GM23338 (cell line): ENCODE measurements at regions not wholly inside any gene's neighbourhood (a gene's known extent, or its start where the extent isn't known, plus 50 kb on each side); places are given as distances from the start of the nearest gene placed in this dataset.

Source experiments
- ATAC-seq: fragments of 200-7000 bp; cut with Tn5 transposase; 3 replicates; pipeline ENCODE4 v1.9.1; 2020
- DNase-seq: peaks from one replicate; pipeline ENCODE4 v3.0.0-alpha.2; 2015; ENCODE audit warnings: low spot score
- H2AFZ ChIP-seq: fragments of 200-600 bp; sonication (generic); 2 replicates; pipeline ENCODE4 v1.8.0; 2016; ENCODE audit warnings: antibody characterized with exemption, mild to moderate bottlenecking, moderate library complexity
- H3F3A ChIP-seq: fragments of 200-600 bp; sonication (generic); replicated peaks from 2 replicates; pipeline ENCODE4 v1.8.0; 2017; ENCODE audit warnings: antibody characterized with exemption, mixed run types, low read depth
- H3K27ac ChIP-seq: fragments of 200-600 bp; sonication (generic); 2 replicates; pipeline ENCODE4 v1.6.1; 2016; ENCODE audit warnings: low read depth
- H3K27me3 ChIP-seq: fragments of 200-600 bp; sonication (generic); 2 replicates; pipeline ENCODE4 v1.8.0; 2016; ENCODE audit warnings: mild to moderate bottlenecking, mixed run types, moderate library complexity; ENCODE audit not compliant: insufficient read depth
- H3K36me3 ChIP-seq: fragments of 200-600 bp; sonication (generic); 2 replicates; pipeline ENCODE4 v1.8.0; 2016; ENCODE audit warnings: mild to moderate bottlenecking; ENCODE audit not compliant: insufficient read depth
- H3K4me1 ChIP-seq: fragments of 200-600 bp; sonication (generic); 2 replicates; pipeline ENCODE4 v1.8.0; 2016; ENCODE audit warnings: mild to moderate bottlenecking, moderate library complexity; ENCODE audit not compliant: insufficient read depth
- H3K4me2 ChIP-seq: fragments of 200-600 bp; sonication (generic); 2 replicates; pipeline ENCODE4 v1.7.1; 2017; ENCODE audit warnings: mixed run types
- H3K4me3 ChIP-seq: fragments of 200-600 bp; sonication (generic); 2 replicates; pipeline ENCODE4 v1.6.1; 2016; ENCODE audit warnings: mixed run types
- H3K79me2 ChIP-seq: fragments of 200-600 bp; sonication (generic); replicated peaks from 2 replicates; pipeline ENCODE4 v1.8.0; 2017; ENCODE audit warnings: mild to moderate bottlenecking; ENCODE audit not compliant: insufficient read depth
- H3K9me2 ChIP-seq: fragments of 200-600 bp; sonication (generic); 2 replicates; pipeline ENCODE4 v1.8.0; 2017; ENCODE audit not compliant: insufficient read depth
- H4K20me1 ChIP-seq: fragments of 200-600 bp; sonication (generic); replicated peaks from 2 replicates; pipeline ENCODE4 v1.8.0; 2017; ENCODE audit warnings: mild to moderate bottlenecking; ENCODE audit not compliant: insufficient read depth
- H3K27ac Mint-ChIP-seq: 2 replicates; pipeline ENCODE4 v1.8.0; 2020; ENCODE audit warnings: inconsistent platforms, mild to moderate bottlenecking, moderate library complexity, mixed read lengths
- H3K27me3 Mint-ChIP-seq: 3 replicates; pipeline ENCODE4 v1.8.0; 2022; ENCODE audit warnings: low read depth, mild to moderate bottlenecking, moderate library complexity, mixed read lengths, inconsistent platforms; ENCODE audit not compliant: insufficient read depth, poor library complexity
- H3K36me3 Mint-ChIP-seq: 3 replicates; pipeline ENCODE4 v1.8.0; 2021; ENCODE audit warnings: low read depth, mild to moderate bottlenecking, inconsistent platforms, moderate library complexity, mixed read lengths
- H3K4me1 Mint-ChIP-seq: 3 replicates; pipeline ENCODE4 v1.8.0; 2020; ENCODE audit warnings: mild to moderate bottlenecking, inconsistent platforms, mixed read lengths
- H3K4me3 Mint-ChIP-seq: 3 replicates; pipeline ENCODE4 v1.8.0; 2021; ENCODE audit warnings: moderate library complexity, mild to moderate bottlenecking, inconsistent platforms, mixed read lengths
- H3K9me3 Mint-ChIP-seq: 3 replicates; pipeline ENCODE4 v1.8.0; 2020; ENCODE audit warnings: moderate library complexity, mild to moderate bottlenecking, inconsistent platforms, mixed read lengths
- CREB1 ChIP-seq: fragments of 250-450 bp; sonication (Bioruptor Pico); IDR thresholded peaks from 2 replicates; pipeline ENCODE4 v1.5.0; 2020; ENCODE audit warnings: low read depth, mild to moderate bottlenecking, moderate library complexity
- CTCF ChIP-seq, 2 experiments: fragments of 200-600 bp in 1 of 2; sonication (generic) in 1 of 2; conservative IDR thresholded peaks; 2 replicates each; pipeline versions ENCODE4 v1.5.1 to v1.6.1; 2016 to 2017; ENCODE audit warnings: antibody characterized with exemption in 2 of 2, low read depth in 2 of 2, mild to moderate bottlenecking in 2 of 2, moderate library complexity in 1 of 2
- EZH2 ChIP-seq: fragments of 200-600 bp; sonication (generic); IDR thresholded peaks from one replicate; pipeline ENCODE4 v1.8.0; 2017; ENCODE audit warnings: antibody characterized with exemption, mild to moderate bottlenecking, low read depth; ENCODE audit not compliant: unreplicated experiment
- EZH2phosphoT487 ChIP-seq: fragments of 200-600 bp; sonication (generic); IDR thresholded peaks from one replicate; pipeline ENCODE4 v1.8.1; 2018; ENCODE audit warnings: antibody characterized with exemption; ENCODE audit not compliant: unreplicated experiment
- JUNB ChIP-seq: IDR thresholded peaks from one replicate; pipeline ENCODE4 v1.6.1; 2016; ENCODE audit warnings: antibody characterized with exemption; ENCODE audit not compliant: unreplicated experiment
- NANOG ChIP-seq: IDR thresholded peaks from 2 replicates; pipeline ENCODE4 v1.6.1; 2016; ENCODE audit warnings: antibody characterized with exemption, borderline replicate concordance
- POLR2AphosphoS5 ChIP-seq: IDR thresholded peaks from 2 replicates; pipeline ENCODE4 v1.6.1; 2016; ENCODE audit warnings: antibody characterized with exemption, low read depth
- REST ChIP-seq: IDR thresholded peaks from one replicate; pipeline ENCODE4 v1.6.1; 2018; ENCODE audit warnings: antibody characterized with exemption; ENCODE audit not compliant: unreplicated experiment
- STAT1 ChIP-seq: IDR thresholded peaks from one replicate; pipeline ENCODE4 v1.6.1; 2016; ENCODE audit warnings: antibody characterized with exemption; ENCODE audit not compliant: unreplicated experiment
- ZNF114 ChIP-seq: fragments of 250-450 bp; sonication (Bioruptor Pico); IDR thresholded peaks from 2 replicates; pipeline ENCODE4 v1.5.0; 2020; ENCODE audit warnings: mild to moderate bottlenecking, moderate library complexity
- ZNF331 ChIP-seq: fragments of 250-450 bp; sonication (Bioruptor Pico); IDR thresholded peaks from 2 replicates; pipeline ENCODE4 v1.5.0; 2020; ENCODE audit warnings: low read depth, mild to moderate bottlenecking, moderate library complexity
- ZNF462 ChIP-seq: fragments of 250-450 bp; sonication (Bioruptor Pico); IDR thresholded peaks from 2 replicates; pipeline ENCODE4 v1.5.0; 2020; ENCODE audit warnings: mild to moderate bottlenecking, moderate library complexity
- TF ChIP-seq, protein P1 (sequence below): IDR thresholded peaks from 2 replicates; pipeline ENCODE4 v1.6.1; 2016; ENCODE audit warnings: antibody characterized with exemption

DNA sequence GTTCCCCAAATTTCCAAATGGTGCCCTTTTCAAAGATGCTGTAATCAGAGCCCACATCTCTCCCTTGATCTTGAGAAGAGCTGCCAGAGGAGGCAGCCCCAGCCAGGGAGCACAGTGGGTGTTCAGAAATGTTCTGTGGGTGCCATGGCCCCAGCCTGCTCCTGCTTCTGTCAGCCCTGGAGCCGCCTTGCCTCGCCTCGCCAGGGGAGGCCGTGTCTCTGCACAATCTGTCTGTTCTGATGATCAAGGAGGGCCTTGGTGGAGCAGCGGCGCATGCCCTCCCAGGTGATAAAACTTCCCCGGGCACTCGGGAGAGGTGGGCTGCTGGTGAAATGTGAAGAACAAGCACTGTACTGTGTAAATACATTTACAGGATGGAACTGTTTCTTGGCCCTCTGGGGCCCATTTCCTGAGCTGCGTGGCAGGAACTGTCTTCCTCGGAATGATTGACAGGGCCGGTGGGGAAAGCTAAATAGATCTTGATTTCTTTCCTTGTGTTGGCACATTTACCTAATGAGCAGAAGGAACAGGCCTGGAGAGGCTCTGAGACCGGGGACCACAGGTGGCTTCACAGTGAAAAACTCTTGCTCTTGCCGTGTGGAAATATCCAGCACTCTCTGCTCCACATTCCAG lies 207.8 kb upstream of the PODXL start:
- no peak overlapping the region for H2AFZ ChIP-seq
- DNase-seq (no peak), ATAC-seq (no peak)
- Mint-ChIP-seq H3K9me3 (no peaks in the 10 kb centered on the region), H3K4me1 (peaks cover 9% of the 10 kb centered on the region), H3K27ac (no peak overlapping the region), H3K4me3 (no peak overlapping the region), H3K27me3 (peaks cover 5% of the 10 kb centered on the region), H3K36me3 (no peaks in the 10 kb centered on the region)
- no peaks in the 10 kb centered on the region for H4K20me1 ChIP-seq
- H3K27me3 ChIP-seq = no peaks in the 10 kb centered on the region
- no peaks in the 10 kb centered on the region for H3K36me3 ChIP-seq
- H3K79me2 ChIP-seq = no peaks in the 10 kb centered on the region
- no peaks in the 10 kb centered on the region for H3K4me1 ChIP-seq
- no peak overlapping the region for H3K27ac ChIP-seq
- no peak overlapping the region for H3K4me2 ChIP-seq
- no peaks in the 10 kb centered on the region for H3F3A ChIP-seq
- H3K9me2 ChIP-seq = no peaks in the 10 kb centered on the region
- TF ChIP-seq EZH2 = no peak
- TF ChIP-seq ZNF331 (CRISPR knock-in tag) = no peak
- no peak for TF ChIP-seq EZH2phosphoT487
- TF ChIP-seq REST = no peak
- no peak for TF ChIP-seq JUNB
- TF ChIP-seq CREB1 (CRISPR knock-in tag) = no peak
- TF ChIP-seq STAT1 = no peak
- no peak for TF ChIP-seq NANOG
- no peak for TF ChIP-seq ZNF462
- no peak for TF ChIP-seq POLR2AphosphoS5
- TF ChIP-seq CTCF (conservative IDR thresholded peaks at IDR 0.05; ENCODE audit: low read depth in 2 of 2) = no peak
- TF ChIP-seq, protein P1, sequence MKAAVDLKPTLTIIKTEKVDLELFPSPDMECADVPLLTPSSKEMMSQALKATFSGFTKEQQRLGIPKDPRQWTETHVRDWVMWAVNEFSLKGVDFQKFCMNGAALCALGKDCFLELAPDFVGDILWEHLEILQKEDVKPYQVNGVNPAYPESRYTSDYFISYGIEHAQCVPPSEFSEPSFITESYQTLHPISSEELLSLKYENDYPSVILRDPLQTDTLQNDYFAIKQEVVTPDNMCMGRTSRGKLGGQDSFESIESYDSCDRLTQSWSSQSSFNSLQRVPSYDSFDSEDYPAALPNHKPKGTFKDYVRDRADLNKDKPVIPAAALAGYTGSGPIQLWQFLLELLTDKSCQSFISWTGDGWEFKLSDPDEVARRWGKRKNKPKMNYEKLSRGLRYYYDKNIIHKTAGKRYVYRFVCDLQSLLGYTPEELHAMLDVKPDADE = no peak
- TF ChIP-seq ZNF114 (CRISPR knock-in tag) = no peak
- H3K4me3 ChIP-seq = no peak overlapping the region
